ENCODE measurements at regions not wholly inside any gene's neighbourhood (a gene's known extent, or its start where the extent isn't known, plus 50 kb on each side); places are given as distances from the start of the nearest gene placed in this dataset.

- Histone ChIP-seq H3K36me3 (ENCODE audit: insufficient read depth, low read length) (no peaks in the 10 kb centered on the region), H3K79me2 (ENCODE audit: control insufficient read depth, insufficient read depth, low read length, unreplicated experiment) (no peaks in the 10 kb centered on the region), H3K27ac (ENCODE audit: low read depth, low read length) (no peak overlapping the region), H2AFZ (ENCODE audit: low read length, unreplicated experiment) (no peak overlapping the region), H3K4me3 (ENCODE audit: low read depth, low read length) (no peak overlapping the region), H3K4me1 (ENCODE audit: control insufficient read depth, insufficient read depth, low read length, unreplicated experiment) (no peaks in the 10 kb centered on the region), H3K27me3 (ENCODE audit: insufficient read depth, low read length) (no peaks in the 10 kb centered on the region)
Observed at GRCh38 chr10:83724471-83725241, 414.7 kb upstream of the GHITM start.

GRCh38 chr10:83725567-83725966 lies 413.7 kb upstream of the GHITM start:
- H3K27ac ChIP-seq (ENCODE audit: low read depth, low read length): no peak overlapping the region
- no peaks in the 10 kb centered on the region for H3K4me1 ChIP-seq (ENCODE audit: control insufficient read depth, insufficient read depth, low read length, unreplicated experiment)
- no peaks in the 10 kb centered on the region for H3K36me3 ChIP-seq (ENCODE audit: insufficient read depth, low read length)
- H3K4me3 ChIP-seq (ENCODE audit: low read depth, low read length): no peak overlapping the region
- no peak overlapping the region for H2AFZ ChIP-seq (ENCODE audit: low read length, unreplicated experiment)
- no peaks in the 10 kb centered on the region for H3K27me3 ChIP-seq (ENCODE audit: insufficient read depth, low read length)
- no peaks in the 10 kb centered on the region for H3K79me2 ChIP-seq (ENCODE audit: control insufficient read depth, insufficient read depth, low read length, unreplicated experiment)

- Histone ChIP-seq H3K27ac (ENCODE audit: low read depth, low read length) (no peak overlapping the region), H3K4me3 (ENCODE audit: low read depth, low read length) (no peak overlapping the region), H3K36me3 (ENCODE audit: insufficient read depth, low read length) (no peaks in the 10 kb centered on the region), H3K4me1 (ENCODE audit: control insufficient read depth, insufficient read depth, low read length, unreplicated experiment) (no peaks in the 10 kb centered on the region), H3K79me2 (ENCODE audit: control insufficient read depth, insufficient read depth, low read length, unreplicated experiment) (no peaks in the 10 kb centered on the region), H3K27me3 (ENCODE audit: insufficient read depth, low read length) (no peaks in the 10 kb centered on the region), H2AFZ (ENCODE audit: low read length, unreplicated experiment) (no peak overlapping the region)
Observed at GRCh38 chr10:83734278-83734677, 405.0 kb upstream of the GHITM start.

- Histone ChIP-seq H2AFZ (ENCODE audit: low read length, unreplicated experiment) (no peak overlapping the region), H3K4me1 (ENCODE audit: control insufficient read depth, insufficient read depth, low read length, unreplicated experiment) (no peaks in the 10 kb centered on the region), H3K27me3 (ENCODE audit: insufficient read depth, low read length) (no peaks in the 10 kb centered on the region), H3K27ac (ENCODE audit: low read depth, low read length) (no peak overlapping the region), H3K79me2 (ENCODE audit: control insufficient read depth, insufficient read depth, low read length, unreplicated experiment) (no peaks in the 10 kb centered on the region), H3K36me3 (ENCODE audit: insufficient read depth, low read length) (no peaks in the 10 kb centered on the region), H3K4me3 (ENCODE audit: low read depth, low read length) (no peak overlapping the region)
Observed at GRCh38 chr10:83736008-83736407, 403.3 kb upstream of the GHITM start.

- Histone ChIP-seq H3K27me3 (ENCODE audit: insufficient read depth, low read length) (no peaks in the 10 kb centered on the region), H3K4me3 (ENCODE audit: low read depth, low read length) (no peak overlapping the region), H3K4me1 (ENCODE audit: control insufficient read depth, insufficient read depth, low read length, unreplicated experiment) (no peaks in the 10 kb centered on the region), H3K79me2 (ENCODE audit: control insufficient read depth, insufficient read depth, low read length, unreplicated experiment) (no peaks in the 10 kb centered on the region), H2AFZ (ENCODE audit: low read length, unreplicated experiment) (no peak overlapping the region), H3K36me3 (ENCODE audit: insufficient read depth, low read length) (no peaks in the 10 kb centered on the region), H3K27ac (ENCODE audit: low read depth, low read length) (no peak overlapping the region)
Observed at GRCh38 chr10:83750604-83751003, 388.7 kb upstream of the GHITM start.

GRCh38 chr10:83753490-83753889 lies 385.8 kb upstream of the GHITM start:
- Histone ChIP-seq H3K36me3 (ENCODE audit: insufficient read depth, low read length) (no peaks in the 10 kb centered on the region), H3K4me1 (ENCODE audit: control insufficient read depth, insufficient read depth, low read length, unreplicated experiment) (no peaks in the 10 kb centered on the region), H3K79me2 (ENCODE audit: control insufficient read depth, insufficient read depth, low read length, unreplicated experiment) (no peaks in the 10 kb centered on the region), H3K27ac (ENCODE audit: low read depth, low read length) (no peak overlapping the region), H2AFZ (ENCODE audit: low read length, unreplicated experiment) (no peak overlapping the region), H3K27me3 (ENCODE audit: insufficient read depth, low read length) (no peaks in the 10 kb centered on the region), H3K4me3 (ENCODE audit: low read depth, low read length) (no peak overlapping the region)

GRCh38 chr10:83754857-83755256 lies 384.5 kb upstream of the GHITM start:
- no peak overlapping the region for H3K4me3 ChIP-seq (ENCODE audit: low read depth, low read length)
- H3K27ac ChIP-seq (ENCODE audit: low read depth, low read length): no peak overlapping the region
- no peaks in the 10 kb centered on the region for H3K27me3 ChIP-seq (ENCODE audit: insufficient read depth, low read length)
- H2AFZ ChIP-seq (ENCODE audit: low read length, unreplicated experiment): no peak overlapping the region
- H3K4me1 ChIP-seq (ENCODE audit: control insufficient read depth, insufficient read depth, low read length, unreplicated experiment): no peaks in the 10 kb centered on the region
- no peaks in the 10 kb centered on the region for H3K79me2 ChIP-seq (ENCODE audit: control insufficient read depth, insufficient read depth, low read length, unreplicated experiment)
- H3K36me3 ChIP-seq (ENCODE audit: insufficient read depth, low read length): no peaks in the 10 kb centered on the region

GRCh38 chr10:83760142-83760541 lies 379.2 kb upstream of the GHITM start:
- Histone ChIP-seq H3K27me3 (ENCODE audit: insufficient read depth, low read length) (no peaks in the 10 kb centered on the region), H3K36me3 (ENCODE audit: insufficient read depth, low read length) (no peaks in the 10 kb centered on the region), H3K27ac (ENCODE audit: low read depth, low read length) (no peak overlapping the region), H3K4me3 (ENCODE audit: low read depth, low read length) (no peak overlapping the region), H3K79me2 (ENCODE audit: control insufficient read depth, insufficient read depth, low read length, unreplicated experiment) (no peaks in the 10 kb centered on the region), H2AFZ (ENCODE audit: low read length, unreplicated experiment) (no peak overlapping the region), H3K4me1 (ENCODE audit: control insufficient read depth, insufficient read depth, low read length, unreplicated experiment) (no peaks in the 10 kb centered on the region)

GRCh38 chr10:83764666-83765065 lies 374.6 kb upstream of the GHITM start:
- Histone ChIP-seq H3K4me1 (ENCODE audit: control insufficient read depth, insufficient read depth, low read length, unreplicated experiment) (no peaks in the 10 kb centered on the region), H3K36me3 (ENCODE audit: insufficient read depth, low read length) (no peaks in the 10 kb centered on the region), H3K79me2 (ENCODE audit: control insufficient read depth, insufficient read depth, low read length, unreplicated experiment) (no peaks in the 10 kb centered on the region), H3K27ac (ENCODE audit: low read depth, low read length) (no peak overlapping the region), H3K4me3 (ENCODE audit: low read depth, low read length) (no peak overlapping the region), H2AFZ (ENCODE audit: low read length, unreplicated experiment) (no peak overlapping the region), H3K27me3 (ENCODE audit: insufficient read depth, low read length) (no peaks in the 10 kb centered on the region)

- Histone ChIP-seq H3K4me1 (ENCODE audit: control insufficient read depth, insufficient read depth, low read length, unreplicated experiment) (no peaks in the 10 kb centered on the region), H3K4me3 (ENCODE audit: low read depth, low read length) (no peak overlapping the region), H3K27me3 (ENCODE audit: insufficient read depth, low read length) (no peaks in the 10 kb centered on the region), H3K27ac (ENCODE audit: low read depth, low read length) (no peak overlapping the region), H3K79me2 (ENCODE audit: control insufficient read depth, insufficient read depth, low read length, unreplicated experiment) (no peaks in the 10 kb centered on the region), H3K36me3 (ENCODE audit: insufficient read depth, low read length) (no peaks in the 10 kb centered on the region), H2AFZ (ENCODE audit: low read length, unreplicated experiment) (no peak overlapping the region)
Observed at GRCh38 chr10:83765731-83766130, 373.6 kb upstream of the GHITM start.

GRCh38 chr10:83769281-83769820 lies 370.0 kb upstream of the GHITM start:
- no peak overlapping the region for H2AFZ ChIP-seq (ENCODE audit: low read length, unreplicated experiment)
- H3K79me2 ChIP-seq (ENCODE audit: control insufficient read depth, insufficient read depth, low read length, unreplicated experiment): no peaks in the 10 kb centered on the region
- H3K4me1 ChIP-seq (ENCODE audit: control insufficient read depth, insufficient read depth, low read length, unreplicated experiment): no peaks in the 10 kb centered on the region
- no peak overlapping the region for H3K4me3 ChIP-seq (ENCODE audit: low read depth, low read length)
- H3K36me3 ChIP-seq (ENCODE audit: insufficient read depth, low read length): no peaks in the 10 kb centered on the region
- H3K27me3 ChIP-seq (ENCODE audit: insufficient read depth, low read length): no peaks in the 10 kb centered on the region
- no peak overlapping the region for H3K27ac ChIP-seq (ENCODE audit: low read depth, low read length)
